A673 (cell line): ENCODE measurements at regions not wholly inside any gene's neighbourhood (a gene's known extent, or its start where the extent isn't known, plus 50 kb on each side); places are given as distances from the start of the nearest gene placed in this dataset.

Experiments used
- BruUV-seq: library from RNA; stranded (reverse); fragments of 400-500 nt; replicated peaks from 2 replicates; lab custom pipeline; 2021; lab: Mats Ljungman, UMichigan
- CTCF ChIA-PET: fragments of 300-600 bp; sonication (Branson Sonifier 250); formaldehyde crosslinking; loops from one replicate; lab custom pipeline; 2022; ENCODE audit warnings: antibody characterized with exemption; lab: Charles Lee
- POLR2A ChIA-PET: fragments of 300-600 bp; sonication (Branson Sonifier 250); formaldehyde crosslinking; loops from one replicate; lab custom pipeline; 2022; ENCODE audit warnings: antibody characterized with exemption; ENCODE audit not compliant: low non-redundant PET; lab: Charles Lee
- DNase-seq: peaks from one replicate; pipeline ENCODE4 v3.0.0-alpha.2; 2015; ENCODE audit warnings: low spot score
- H3K27ac ChIP-seq: fragments of 200-600 bp; sonication (generic); 2 replicates; pipeline ENCODE4 v1.5.1; 2016; ENCODE audit warnings: mixed run types, low read depth, mild to moderate bottlenecking, mixed read lengths, antibody characterized with exemption, low read length; ENCODE audit not compliant: poor library complexity, severe bottlenecking
- H3K27me3 ChIP-seq: fragments of 200-600 bp; sonication (generic); replicated peaks from 2 replicates; pipeline ENCODE4 v1.6.1; 2017; ENCODE audit warnings: mixed run types, low read depth, mild to moderate bottlenecking, mixed read lengths, antibody characterized with exemption, low read length; ENCODE audit not compliant: insufficient read depth, poor library complexity
- H3K36me3 ChIP-seq: fragments of 200-600 bp; sonication (generic); 2 replicates; pipeline ENCODE4 v1.6.1; 2016; ENCODE audit warnings: mixed run types, mild to moderate bottlenecking, mixed read lengths, antibody characterized with exemption, low read length; ENCODE audit not compliant: insufficient read depth, poor library complexity, severe bottlenecking
- H3K4me1 ChIP-seq: fragments of 200-600 bp; sonication (generic); 2 replicates; pipeline ENCODE4 v1.6.1; 2017; ENCODE audit warnings: mixed run types, mild to moderate bottlenecking, mixed read lengths, antibody characterized with exemption, low read length; ENCODE audit not compliant: insufficient read depth, poor library complexity, severe bottlenecking
- H3K4me3 ChIP-seq: fragments of 200-600 bp; sonication (generic); 2 replicates; pipeline ENCODE4 v1.5.1; 2016; ENCODE audit warnings: low read depth, mixed run types, mild to moderate bottlenecking, mixed read lengths, low read length; ENCODE audit not compliant: poor library complexity, severe bottlenecking
- H3K9me3 ChIP-seq: fragments of 200-600 bp; sonication (generic); 2 replicates; pipeline ENCODE4 v1.6.1; 2016; ENCODE audit warnings: mixed run types, low read depth, mild to moderate bottlenecking, mixed read lengths, antibody characterized with exemption, low read length; ENCODE audit not compliant: poor library complexity, severe bottlenecking
- CTCF ChIP-seq: fragments of 300-800, 200-600 bp; sonication (generic); conservative IDR thresholded peaks from 2 replicates; pipeline ENCODE4 v1.5.1; 2017; ENCODE audit warnings: low read depth, mild to moderate bottlenecking, antibody characterized with exemption, low read length, moderate library complexity, mixed read lengths
- EZH2 ChIP-seq: fragments of 200-600 bp; sonication (generic); IDR thresholded peaks from 2 replicates; pipeline ENCODE4 v1.6.1; 2017; ENCODE audit warnings: borderline replicate concordance, low read depth, mild to moderate bottlenecking, mixed read lengths, antibody characterized with exemption, low read length; ENCODE audit not compliant: poor library complexity, severe bottlenecking
- intact Hi-C: fragments of 100-400 bp; cut with micrococcal nuclease; formaldehyde crosslinking; loops from one replicate; pipeline ENCODE4 v1.10.0; 2022; ENCODE audit not compliant: unreplicated experiment

- Histone ChIP-seq H3K27me3 (no peaks in the 10 kb centered on the region), H3K4me1 (no peaks in the 10 kb centered on the region), H3K4me3 (no peak overlapping the region), H3K9me3 (no peaks in the 10 kb centered on the region), H3K36me3 (no peaks in the 10 kb centered on the region), H3K27ac (no peak overlapping the region)
- TF ChIP-seq CTCF (no peak), EZH2 (no peak)
- ChIA-PET CTCF (no interaction called here), POLR2A (no interaction called here)
- BruUV-seq = no TSS peak
- intact Hi-C loops = no loop called here
- DNase-seq = no peak
Measured at GRCh38 chr11:127524618-127525017, 524.0 kb upstream of the KIRREL3 start.

DNA sequence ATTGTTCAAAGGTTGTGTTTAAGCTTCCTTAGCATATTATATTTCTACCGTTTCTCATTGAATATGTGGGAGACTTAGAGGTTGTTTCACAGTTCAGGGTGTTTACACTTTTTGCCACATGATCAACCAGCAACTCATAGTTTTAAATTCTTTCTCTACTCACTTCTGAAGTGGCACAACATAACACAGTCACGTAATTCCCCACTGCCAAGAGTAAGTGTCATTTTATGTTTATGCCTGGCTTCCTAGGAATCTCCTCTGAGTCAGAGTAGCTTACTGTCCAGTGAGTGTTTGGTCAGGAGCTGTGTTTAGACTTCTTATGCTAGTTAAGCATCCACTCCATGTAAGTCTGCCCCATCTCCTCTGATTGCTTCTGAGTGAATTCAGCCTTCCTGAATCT, 520.8 kb upstream of the KIRREL3 start:
- Histone ChIP-seq H3K36me3 (no peaks in the 10 kb centered on the region), H3K27me3 (no peaks in the 10 kb centered on the region), H3K4me3 (no peak overlapping the region), H3K4me1 (no peaks in the 10 kb centered on the region), H3K9me3 (no peaks in the 10 kb centered on the region), H3K27ac (no peak overlapping the region)
- ChIA-PET CTCF (no interaction called here), POLR2A (no interaction called here)
- no peak for DNase-seq
- BruUV-seq = no TSS peak
- TF ChIP-seq EZH2 (no peak), CTCF (no peak)
- intact Hi-C loops = no loop called here

DNA sequence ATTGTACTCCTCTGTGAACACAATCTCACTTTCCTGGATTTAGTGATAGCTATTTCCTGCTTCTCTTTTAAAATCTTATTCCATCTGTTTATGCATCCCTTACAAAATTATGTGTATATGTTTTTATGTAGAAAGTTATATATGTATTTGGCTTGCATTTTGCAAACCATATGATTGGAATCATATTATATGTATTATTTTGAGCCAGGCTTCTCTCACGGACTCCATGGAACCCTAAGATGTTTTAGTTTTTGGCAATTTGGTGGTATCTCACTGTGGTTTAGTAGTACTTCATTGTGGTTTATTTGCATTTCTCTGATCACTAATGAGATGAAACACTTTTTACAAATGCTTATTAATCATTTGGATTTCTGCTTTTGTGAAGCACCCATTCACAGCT, 507.3 kb upstream of the KIRREL3 start:
- Histone ChIP-seq H3K4me1 (no peaks in the 10 kb centered on the region), H3K4me3 (no peak overlapping the region), H3K27me3 (no peaks in the 10 kb centered on the region), H3K27ac (no peak overlapping the region), H3K36me3 (no peaks in the 10 kb centered on the region), H3K9me3 (no peaks in the 10 kb centered on the region)
- no peak for DNase-seq
- no peak for TF ChIP-seq EZH2
- TF ChIP-seq CTCF = no peak
- no TSS peak for BruUV-seq
- CTCF ChIA-PET = no interaction called here
- intact Hi-C loops = no loop called here
- POLR2A ChIA-PET = no interaction called here
